ENCODE measurements at regions not wholly inside any gene's neighbourhood (a gene's known extent, or its start where the extent isn't known, plus 50 kb on each side); places are given as distances from the start of the nearest gene placed in this dataset.
"Not testable (repeated sequence)": the region's sequence is repeated elsewhere in the genome, so short reads cannot be mapped to it uniquely, and the experiment has no call there.

- in situ Hi-C loops (cut with MboI; ENCODE audit: low pct_ligation_motif_present in 1 of 4, low pct_unique_long_range_greater_than_20kb in 1 of 4, low sequenced_read_pairs in 3 of 4), result no loop called here
- intact Hi-C loops (cut with DNase I; ENCODE audit: low total_unique reads), result loop anchor here (5.0 kb wide), 1 partner anchor 1285 kb away; no protein-coding TSS in a partner anchor
- peak; percentile 31 for DNase-seq
- H3K4me1 ChIP-seq, result peaks cover 0 to 9% (median 1%) of the 10 kb centered on the region in 4 donors
- no peaks in the 10 kb centered on the region for H3K36me3 ChIP-seq
- H3K9me3 ChIP-seq, result no peaks in the 10 kb centered on the region
- no peak overlapping the region for H3K4me3 ChIP-seq
- WGBS, 2 donors (ENCODE audit: low coverage in 1 of 2), result 20 to 46% methylated on average over 1 to 7 of the region's 7 CpGs
- H3K27me3 ChIP-seq, result no peaks in the 10 kb centered on the region
- H3K27ac ChIP-seq, result peak overlapping the region in 3 of 4 donors; percentile 26 to 58 (median 32)
- no peak for TF ChIP-seq POLR2AphosphoS5 (IDR thresholded peaks at IDR 0.05)
- no peak for TF ChIP-seq CTCF (IDR thresholded peaks at IDR 0.05)
- TF ChIP-seq EP300 (IDR thresholded peaks at IDR 0.05; ENCODE audit: low read depth), result no peak
- TF ChIP-seq POLR2A (IDR thresholded peaks at IDR 0.05), result no peak
Measured at GRCh38 chrX:46327566-46328115, 217.6 kb downstream of the ZNF674 start.

GRCh38 chrX:46326161-46326560 lies 219.1 kb downstream of the ZNF674 start:
- Histone ChIP-seq H3K27me3 (no peaks in the 10 kb centered on the region), H3K4me1 (peaks cover 0 to 9% (median 1%) of the 10 kb centered on the region in 4 donors), H3K9me3 (no peaks in the 10 kb centered on the region), H3K36me3 (no peaks in the 10 kb centered on the region), H3K27ac (peak overlapping the region in 2 of 4 donors; percentile 32 to 33), H3K4me3 (no peak overlapping the region)
- WGBS, 2 donors (ENCODE audit: low coverage in 1 of 2), result 29 to 45% methylated on average over 2 to 3 of the region's 3 CpGs
- intact Hi-C loops (cut with DNase I; ENCODE audit: low total_unique reads), result loop anchor here (5.0 kb wide), 1 partner anchor 1284 kb away; no protein-coding TSS in a partner anchor
- in situ Hi-C loops (cut with MboI; ENCODE audit: low pct_ligation_motif_present in 1 of 4, low pct_unique_long_range_greater_than_20kb in 1 of 4, low sequenced_read_pairs in 3 of 4), result no loop called here
- DNase-seq, result no peak
- TF ChIP-seq EP300 (IDR thresholded peaks at IDR 0.05; ENCODE audit: low read depth) (no peak), CTCF (IDR thresholded peaks at IDR 0.05) (no peak), POLR2AphosphoS5 (IDR thresholded peaks at IDR 0.05) (no peak), POLR2A (IDR thresholded peaks at IDR 0.05) (no peak)

- Histone ChIP-seq H3K27ac (no peak overlapping the region), H3K9me3 (no peaks in the 10 kb centered on the region), H3K36me3 (no peaks in the 10 kb centered on the region), H3K4me1 (peaks cover 0 to 9% (median 4%) of the 10 kb centered on the region in 4 donors), H3K27me3 (no peaks in the 10 kb centered on the region), H3K4me3 (no peak overlapping the region)
- DNase-seq, result no peak
- 29% methylated on average over 5 of the region's 5 CpGs; no CpG with 5 or more reads in 1 of the 2 donors for WGBS, 2 donors (ENCODE audit: low coverage in 1 of 2)
- TF ChIP-seq EP300 (IDR thresholded peaks at IDR 0.05; ENCODE audit: low read depth) (no peak), POLR2AphosphoS5 (IDR thresholded peaks at IDR 0.05) (no peak), CTCF (IDR thresholded peaks at IDR 0.05) (no peak), POLR2A (IDR thresholded peaks at IDR 0.05) (no peak)
- in situ Hi-C loops (cut with MboI; ENCODE audit: low pct_ligation_motif_present in 1 of 4, low pct_unique_long_range_greater_than_20kb in 1 of 4, low sequenced_read_pairs in 3 of 4), result no loop called here
- intact Hi-C loops (cut with DNase I; ENCODE audit: low total_unique reads), result loop anchor here (5.0 kb wide), 1 partner anchor 1283 kb away; no protein-coding TSS in a partner anchor
Measured at GRCh38 chrX:46325312-46325877, 219.8 kb downstream of the ZNF674 start.

GRCh38 chrX:46324166-46324565 lies 221.1 kb downstream of the ZNF674 start:
- peaks cover 0 to 9% (median 4%) of the 10 kb centered on the region in 4 donors for H3K4me1 ChIP-seq
- in situ Hi-C loops (cut with MboI; ENCODE audit: low pct_ligation_motif_present in 1 of 4, low pct_unique_long_range_greater_than_20kb in 1 of 4, low sequenced_read_pairs in 3 of 4), result no loop called here
- intact Hi-C loops (cut with DNase I; ENCODE audit: low total_unique reads), result no loop called here
- no peaks in the 10 kb centered on the region for H3K36me3 ChIP-seq
- TF ChIP-seq EP300 (IDR thresholded peaks at IDR 0.05; ENCODE audit: low read depth) (no peak), CTCF (IDR thresholded peaks at IDR 0.05) (no peak), POLR2A (IDR thresholded peaks at IDR 0.05) (no peak), POLR2AphosphoS5 (IDR thresholded peaks at IDR 0.05) (no peak)
- WGBS, 2 donors (ENCODE audit: low coverage in 1 of 2), result 93% methylated on average over 3 of the region's 3 CpGs; no CpG with 5 or more reads in 1 of the 2 donors
- H3K4me3 ChIP-seq, result no peak overlapping the region
- no peaks in the 10 kb centered on the region for H3K27me3 ChIP-seq
- no peak overlapping the region for H3K27ac ChIP-seq
- no peak for DNase-seq
- no peaks in the 10 kb centered on the region for H3K9me3 ChIP-seq

GRCh38 chrX:46322929-46323328 lies 222.3 kb downstream of the ZNF674 start:
- H3K27me3 ChIP-seq; DNase-seq; H3K27ac ChIP-seq; H3K4me3 ChIP-seq; H3K9me3 ChIP-seq; in situ Hi-C loops (cut with MboI; ENCODE audit: low pct_ligation_motif_present in 1 of 4, low pct_unique_long_range_greater_than_20kb in 1 of 4, low sequenced_read_pairs in 3 of 4); H3K36me3 ChIP-seq; H3K4me1 ChIP-seq; intact Hi-C loops (cut with DNase I; ENCODE audit: low total_unique reads): not testable (repeated sequence)
- WGBS, 2 donors (ENCODE audit: low coverage in 1 of 2), result 41% methylated on average over 5 of the region's 5 CpGs; no CpG with 5 or more reads in 1 of the 2 donors

Data from transverse colon (tissue), 4 donors.